AG04449 (cell line): ENCODE measurements at regions not wholly inside any gene's neighbourhood (a gene's known extent, or its start where the extent isn't known, plus 50 kb on each side); places are given as distances from the start of the nearest gene placed in this dataset.

ENCODE experiments used
- CTCF ChIA-PET: fragments of 350-600 bp; formaldehyde crosslinking; extraction: SDS; loops from one replicate; lab custom pipeline; 2021; ENCODE audit warnings: antibody characterized with exemption; lab: Yijun Ruan, JAX
- POLR2A ChIA-PET: fragments of 400-600, 350-600 bp; formaldehyde crosslinking; extraction: SDS; loops from one replicate; lab custom pipeline; 2020; ENCODE audit warnings: antibody characterized with exemption, inconsistent platforms; lab: Yijun Ruan, JAX
- DNase-seq: peaks from one replicate; pipeline ENCODE4 v3.0.0-alpha.2; 2010; ENCODE audit warnings: low read depth, low spot score
- H3K4me3 ChIP-seq: 2 replicates; pipeline ENCODE4 v1.5.1; 2011; ENCODE audit warnings: low read depth, mild to moderate bottlenecking, control low read depth, low read length
- CTCF ChIP-seq: IDR thresholded peaks from one replicate; pipeline ENCODE4 v1.5.1; 2011; ENCODE audit warnings: mild to moderate bottlenecking, moderate library complexity, low read length, control low read depth, inconsistent platforms; ENCODE audit not compliant: insufficient read depth; ENCODE audit errors: missing control alignments

GRCh38 chr16:79265196-79265595, 335.3 kb downstream of the MAF start:
- H3K4me3 ChIP-seq: no peak overlapping the region
- ChIA-PET CTCF (no interaction called here), POLR2A (no interaction called here)
- no peak for TF ChIP-seq CTCF
- no peak for DNase-seq

GRCh38 chr16:79264237-79265109, 336.1 kb downstream of the MAF start:
- DNase-seq: no peak
- no peak for TF ChIP-seq CTCF
- POLR2A ChIA-PET: no interaction called here
- H3K4me3 ChIP-seq: no peak overlapping the region
- CTCF ChIA-PET: no interaction called here

GRCh38 chr16:79263425-79263824, 337.1 kb downstream of the MAF start:
- TF ChIP-seq CTCF: no peak
- ChIA-PET POLR2A (no interaction called here), CTCF (no interaction called here)
- H3K4me3 ChIP-seq: no peak overlapping the region
- DNase-seq: no peak
